H1 (cell line): ENCODE measurements at regions not wholly inside any gene's neighbourhood (a gene's known extent, or its start where the extent isn't known, plus 50 kb on each side); places are given as distances from the start of the nearest gene placed in this dataset.

Source experiments
- CTCF ChIA-PET: fragments of 300-600 bp; sonication (Branson Sonifier 250); formaldehyde crosslinking; loops from one replicate; lab custom pipeline; 2021; ENCODE audit not compliant: partially characterized antibody; lab: Charles Lee
- POLR2A ChIA-PET: fragments of 300-600 bp; sonication (Branson Sonifier 250); formaldehyde crosslinking; loops from one replicate; lab custom pipeline; 2021; ENCODE audit warnings: inconsistent platforms; ENCODE audit not compliant: partially characterized antibody; lab: Charles Lee
- DNase-seq, 2 experiments: peaks; one replicate each; pipeline versions ENCODE4 v3.0.0 to v3.0.0-alpha.2; 2010 to 2022; ENCODE audit warnings: low spot score in 2 of 2, low read depth in 1 of 2, mixed read lengths in 1 of 2
- FAIRE-seq: peaks from 2 replicates; lab custom pipeline; 2011; peaks lifted over from hg19 to GRCh38; lab: Jason Lieb, UNC
- H2AFZ ChIP-seq: 2 replicates; pipeline ENCODE4 v1.8.1; 2012; ENCODE audit warnings: low read length, inconsistent platforms
- H2AK5ac ChIP-seq: 2 replicates; pipeline ENCODE4 v1.6.1; 2013; ENCODE audit warnings: low read depth, low read length
- H2BK120ac ChIP-seq: replicated peaks from 2 replicates; pipeline ENCODE3; 2013; ENCODE audit warnings: low read depth, low read length, inconsistent platforms
- H2BK12ac ChIP-seq: 2 replicates; pipeline ENCODE4 v1.6.1; 2013; ENCODE audit warnings: low read depth, low read length
- H2BK15ac ChIP-seq: 2 replicates; pipeline ENCODE4 v1.6.1; 2013; ENCODE audit warnings: low read length
- H2BK20ac ChIP-seq: 2 replicates; pipeline ENCODE4 v1.6.1; 2013; ENCODE audit warnings: low read length
- H2BK5ac ChIP-seq: 2 replicates; pipeline ENCODE4 v1.6.1; 2013; ENCODE audit warnings: low read depth, low read length
- H3K14ac ChIP-seq: 2 replicates; pipeline ENCODE4 v1.6.1; 2013; ENCODE audit warnings: inconsistent platforms; ENCODE audit not compliant: insufficient read length
- H3K18ac ChIP-seq: 2 replicates; pipeline ENCODE4 v1.6.1; 2013; ENCODE audit warnings: low read length; ENCODE audit errors: extremely low read depth
- H3K23ac ChIP-seq: 2 replicates; pipeline ENCODE4 v1.6.1; 2013; ENCODE audit warnings: inconsistent platforms; ENCODE audit not compliant: insufficient read length
- H3K23me2 ChIP-seq: 2 replicates; pipeline ENCODE4 v1.6.1; 2013; ENCODE audit warnings: low read depth, low read length
- H3K27ac ChIP-seq: 2 replicates; pipeline ENCODE4 v1.6.1; 2011; ENCODE audit warnings: low read depth, low read length, inconsistent platforms
- H3K27me3 ChIP-seq, 4 experiments: replicated peaks in 1 of 4; 1 replicate in 1 of 4; 2 replicates in 3 of 4; pipeline versions ENCODE4 v1.6.1 to v1.8.1; 2011 to 2013; ENCODE audit warnings: low read length in 3 of 4, mild to moderate bottlenecking in 3 of 4, inconsistent platforms in 2 of 4, mixed read lengths in 2 of 4, moderate library complexity in 1 of 4; ENCODE audit not compliant: control insufficient read depth in 3 of 4, insufficient read depth in 3 of 4; ENCODE audit errors: extremely low read depth in 1 of 4
- H3K36me3 ChIP-seq, 4 experiments: 2 replicates each; pipeline versions ENCODE4 v1.6.1 to v1.8.1; 2011 to 2013; ENCODE audit warnings: mild to moderate bottlenecking in 4 of 4, low read length in 3 of 4, moderate library complexity in 2 of 4, control low read depth in 1 of 4, inconsistent platforms in 1 of 4; ENCODE audit not compliant: insufficient read depth in 4 of 4, control insufficient read depth in 2 of 4
- H3K4ac ChIP-seq: replicated peaks from 2 replicates; pipeline ENCODE3; 2013; ENCODE audit warnings: low read length, low read depth, mixed read lengths, inconsistent platforms; ENCODE audit not compliant: insufficient read length
- H3K4me1 ChIP-seq, 4 experiments: replicated peaks in 1 of 4; 1 replicate in 1 of 4; 2 replicates in 3 of 4; pipeline versions ENCODE4 v1.6.1 to v1.8.1; 2011 to 2013; ENCODE audit warnings: low read length in 3 of 4, inconsistent platforms in 2 of 4, mixed read lengths in 1 of 4; ENCODE audit not compliant: insufficient read depth in 4 of 4, control insufficient read depth in 3 of 4
- H3K4me2 ChIP-seq, 2 experiments: 2 replicates each; pipeline versions ENCODE4 v1.6.1 to v1.8.1; 2011 to 2013; ENCODE audit warnings: low read depth in 2 of 2, low read length in 2 of 2, control low read depth in 1 of 2, inconsistent platforms in 1 of 2, mild to moderate bottlenecking in 1 of 2; ENCODE audit not compliant: insufficient read depth in 1 of 2
- H3K4me3 ChIP-seq, 4 experiments: fragments of 200-600, 300-600 bp in 1 of 4; sonication (generic), shearing (Covaris generic), sonication (Bioruptor Twin) in 1 of 4; 2 replicates each; pipeline versions ENCODE4 v1.5.1 to v1.8.1; 2011 to 2016; ENCODE audit warnings: low read length in 4 of 4, low read depth in 3 of 4, control low read depth in 2 of 4, inconsistent platforms in 2 of 4, mild to moderate bottlenecking in 2 of 4, mixed read lengths in 1 of 4, moderate library complexity in 1 of 4; ENCODE audit not compliant: insufficient read depth in 2 of 4; ENCODE audit errors: extremely low read depth in 1 of 4
- H3K56ac ChIP-seq: replicated peaks from 2 replicates; pipeline ENCODE3; 2013; ENCODE audit warnings: low read depth, mild to moderate bottlenecking, mixed read lengths, low read length, inconsistent platforms; ENCODE audit not compliant: insufficient read length
- H3K79me1 ChIP-seq: 2 replicates; pipeline ENCODE4 v1.6.1; 2013; ENCODE audit warnings: low read depth, low read length, control low read depth
- H3K79me2 ChIP-seq, 2 experiments: 2 replicates each; pipeline versions ENCODE4 v1.6.1 to v1.8.1; 2012 to 2013; ENCODE audit warnings: low read length in 2 of 2, mild to moderate bottlenecking in 2 of 2, inconsistent platforms in 1 of 2; ENCODE audit not compliant: insufficient read depth in 2 of 2, control insufficient read depth in 1 of 2
- H3K9ac ChIP-seq, 4 experiments: replicated peaks in 1 of 4; 1 replicate in 1 of 4; 2 replicates in 3 of 4; pipeline versions ENCODE4 v1.6.1 to v1.8.1; 2011 to 2013; ENCODE audit warnings: low read depth in 3 of 4, low read length in 3 of 4, control low read depth in 2 of 4, mild to moderate bottlenecking in 2 of 4, moderate library complexity in 2 of 4, inconsistent platforms in 1 of 4; ENCODE audit errors: extremely low read depth in 1 of 4
- H3K9me3 ChIP-seq, 2 experiments: 2 replicates each; pipeline versions ENCODE4 v1.6.1 to v1.8.1; 2012 to 2013; ENCODE audit warnings: mild to moderate bottlenecking in 2 of 2, moderate library complexity in 2 of 2, control low read depth in 1 of 2, inconsistent platforms in 1 of 2, low read depth in 1 of 2, low read length in 1 of 2, mixed read lengths in 1 of 2; ENCODE audit not compliant: insufficient read depth in 2 of 2
- H4K20me1 ChIP-seq, 2 experiments: replicated peaks in 1 of 2; 2 replicates each; pipeline versions ENCODE3 to v1.8.1; 2011 to 2013; ENCODE audit warnings: inconsistent platforms in 2 of 2, low read length in 2 of 2, mild to moderate bottlenecking in 1 of 2; ENCODE audit not compliant: insufficient read depth in 2 of 2, control insufficient read depth in 1 of 2
- H4K5ac ChIP-seq: 2 replicates; pipeline ENCODE4 v1.6.1; 2013; ENCODE audit warnings: low read length, low read depth, mixed read lengths, inconsistent platforms; ENCODE audit not compliant: insufficient read length
- H4K8ac ChIP-seq: 2 replicates; pipeline ENCODE4 v1.8.0; 2013; ENCODE audit warnings: mild to moderate bottlenecking, moderate library complexity, low read length, inconsistent platforms; ENCODE audit not compliant: insufficient read depth; ENCODE audit errors: extremely low read depth
- H4K91ac ChIP-seq: replicated peaks from 2 replicates; pipeline ENCODE3; 2013; ENCODE audit warnings: low read length, mixed read lengths, inconsistent platforms; ENCODE audit not compliant: insufficient read length
- CHD1 ChIP-seq: IDR thresholded peaks from 2 replicates; pipeline ENCODE4 v1.6.1; 2012; ENCODE audit warnings: low read depth, low read length, improper control_type of control experiment
- CREB1 ChIP-seq: IDR thresholded peaks from 2 replicates; pipeline ENCODE4 v1.6.1; 2012; ENCODE audit warnings: inconsistent platforms
- WGBS, 2 experiments: shearing (Covaris generic) in 1 of 2; methylation state at CpG; one replicate each; pipeline versions ENCODE4 v1.1.6 to v1.1.7; 2013 to 2015; ENCODE audit warnings: low lambda C conversion rate in 2 of 2, mixed read lengths in 2 of 2, inconsistent platforms in 1 of 2, low coverage in 1 of 2, missing lambda C conversion rate in 1 of 2; ENCODE audit not compliant: insufficient replicate concordance in 2 of 2, insufficient coverage in 1 of 2, insufficient read length in 1 of 2; ENCODE audit errors: extremely low coverage in 1 of 2, missing lambda C conversion rate in 1 of 2; 5-methylcytosine and 5-hydroxymethylcytosine counted together

DNA sequence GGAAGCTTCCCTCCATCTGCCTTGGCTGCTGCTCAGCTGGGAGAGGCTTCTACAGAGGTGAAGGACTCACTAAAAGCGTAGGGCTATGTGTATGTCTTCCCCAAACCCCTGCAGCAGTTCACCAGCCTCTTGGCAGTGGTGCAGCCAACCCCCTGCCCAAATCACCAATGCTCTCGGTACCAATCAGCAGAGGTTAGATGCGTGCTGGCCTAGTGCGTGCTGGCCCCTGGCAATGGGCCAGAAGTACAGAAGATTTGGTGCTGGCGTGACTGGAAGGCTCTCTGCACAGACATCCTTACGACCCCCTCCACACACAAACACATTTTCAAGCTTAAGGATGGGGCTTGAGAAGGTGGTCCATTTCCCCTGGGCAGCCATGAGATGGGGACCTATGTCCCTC lies 79.0 kb downstream of the MRPL14 start:
- Histone ChIP-seq H4K91ac (no peak overlapping the region), H2AFZ (no peak overlapping the region), H2BK5ac (no peak overlapping the region; the same call in 1 of the 2 replicates), H3K56ac (no peak overlapping the region), H3K36me3 (no peaks in the 10 kb centered on the region), H3K27me3 (no peaks in the 10 kb centered on the region), H3K4me2 (no peak overlapping the region), H3K4me3 (no peak overlapping the region), H2BK20ac (no peak overlapping the region), H4K8ac (no peak overlapping the region), H2BK12ac (0 out of 2 replicates have a peak overlapping the region, but pooled peaks have one; percentile 27), H3K4me1 (peaks cover 2 to 18% (median 7%) of the 10 kb centered on the region in 4 experiments), H3K27ac (no peak overlapping the region), H4K20me1 (peaks cover 0 to 3% of the 10 kb centered on the region in 2 experiments), H3K18ac (no peak overlapping the region), H3K23ac (no peak overlapping the region), H2BK15ac (peak overlapping the region; percentile 88), H3K9me3 (no peaks in the 10 kb centered on the region), H3K4ac (no peak overlapping the region), H3K79me2 (no peaks in the 10 kb centered on the region), H2BK120ac (no peak overlapping the region), H2AK5ac (no peak overlapping the region), H3K14ac (no peak overlapping the region), H3K23me2 (peaks cover 13% of the 10 kb centered on the region), H3K9ac (no peak overlapping the region), H4K5ac (no peak overlapping the region), H3K79me1 (peaks cover 3% of the 10 kb centered on the region; the same call in 1 of the 2 replicates)
- ChIA-PET CTCF (interaction anchor here (1.0 to 23.4 kb wide), 4 partner anchors 16 to 43 kb away, joined by 3 to 331 read pairs (median 58); no protein-coding TSS in a partner anchor), POLR2A (interaction anchor here (0.9 to 1.8 kb wide), 4 partner anchors 11 to 29 kb away, joined by 3 to 4 read pairs (median 3); no protein-coding TSS in a partner anchor)
- 91% methylated on average over 6 of the region's 6 CpGs; no CpG with 5 or more reads in 1 of the 2 experiments for WGBS, 2 experiments
- no peak for FAIRE-seq
- no peak for DNase-seq
- no peak for TF ChIP-seq CREB1
- TF ChIP-seq CHD1: no peak
